IMR-90 (cell line): ENCODE measurements at regions not wholly inside any gene's neighbourhood (a gene's known extent, or its start where the extent isn't known, plus 50 kb on each side); places are given as distances from the start of the nearest gene placed in this dataset.

Source experiments
- CEBPB ChIP-seq: IDR thresholded peaks from 2 replicates; pipeline ENCODE4 v1.6.1; 2012; ENCODE audit warnings: low read depth, low read length, improper control_type of control experiment
- RAD21 ChIP-seq: IDR thresholded peaks from 2 replicates; pipeline ENCODE4 v1.6.1; 2012; ENCODE audit warnings: low read length, improper control_type of control experiment
- RCOR1 ChIP-seq: IDR thresholded peaks from 2 replicates; pipeline ENCODE4 v1.6.1; 2012; ENCODE audit warnings: mild to moderate bottlenecking, low read length, improper control_type of control experiment; ENCODE audit not compliant: insufficient replicate concordance
- TF ChIP-seq, protein P1 (sequence below): conservative IDR thresholded peaks from 2 replicates; pipeline ENCODE4 v1.5.1; 2012; ENCODE audit warnings: mild to moderate bottlenecking, low read depth, low read length, improper control_type of control experiment

DNA sequence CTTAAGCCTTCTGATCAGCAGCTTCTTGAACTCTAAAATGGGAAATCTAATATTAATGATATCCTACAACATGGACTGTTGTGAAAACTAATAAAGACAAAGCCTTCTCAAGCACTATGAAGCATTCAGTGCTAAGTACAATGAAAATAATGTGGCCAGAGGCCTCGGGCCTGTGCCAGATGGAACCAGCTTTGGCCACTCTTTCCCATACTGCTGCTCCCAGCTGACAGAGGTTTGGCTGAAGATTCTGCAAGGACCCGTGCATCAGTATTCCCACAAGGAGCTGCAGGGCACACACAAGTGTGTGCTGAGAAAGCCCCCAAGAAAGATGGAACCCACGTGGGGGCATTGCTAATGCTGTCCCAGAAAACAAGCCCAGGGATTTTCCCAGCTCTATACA, 60.5 kb upstream of the RPL34 start:
- TF ChIP-seq CEBPB (no peak), RCOR1 (no peak), RAD21 (no peak)
- TF ChIP-seq, protein P1, sequence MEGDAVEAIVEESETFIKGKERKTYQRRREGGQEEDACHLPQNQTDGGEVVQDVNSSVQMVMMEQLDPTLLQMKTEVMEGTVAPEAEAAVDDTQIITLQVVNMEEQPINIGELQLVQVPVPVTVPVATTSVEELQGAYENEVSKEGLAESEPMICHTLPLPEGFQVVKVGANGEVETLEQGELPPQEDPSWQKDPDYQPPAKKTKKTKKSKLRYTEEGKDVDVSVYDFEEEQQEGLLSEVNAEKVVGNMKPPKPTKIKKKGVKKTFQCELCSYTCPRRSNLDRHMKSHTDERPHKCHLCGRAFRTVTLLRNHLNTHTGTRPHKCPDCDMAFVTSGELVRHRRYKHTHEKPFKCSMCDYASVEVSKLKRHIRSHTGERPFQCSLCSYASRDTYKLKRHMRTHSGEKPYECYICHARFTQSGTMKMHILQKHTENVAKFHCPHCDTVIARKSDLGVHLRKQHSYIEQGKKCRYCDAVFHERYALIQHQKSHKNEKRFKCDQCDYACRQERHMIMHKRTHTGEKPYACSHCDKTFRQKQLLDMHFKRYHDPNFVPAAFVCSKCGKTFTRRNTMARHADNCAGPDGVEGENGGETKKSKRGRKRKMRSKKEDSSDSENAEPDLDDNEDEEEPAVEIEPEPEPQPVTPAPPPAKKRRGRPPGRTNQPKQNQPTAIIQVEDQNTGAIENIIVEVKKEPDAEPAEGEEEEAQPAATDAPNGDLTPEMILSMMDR, result no peak
